Neural cell (in vitro differentiated cells): ENCODE measurements at regions not wholly inside any gene's neighbourhood (a gene's known extent, or its start where the extent isn't known, plus 50 kb on each side); places are given as distances from the start of the nearest gene placed in this dataset.

Experiments used
- CTCF ChIP-seq: fragments of 450-650 bp; IDR thresholded peaks from 2 replicates; pipeline ENCODE4 v1.5.1; 2014; ENCODE audit warnings: antibody characterized with exemption, mild to moderate bottlenecking, moderate library complexity; ENCODE audit not compliant: poor library complexity, severe bottlenecking
- EP300 ChIP-seq: fragments of 450-650 bp; conservative IDR thresholded peaks from 2 replicates; pipeline ENCODE4 v1.6.1; 2014; ENCODE audit warnings: antibody characterized with exemption, mild to moderate bottlenecking, moderate library complexity; ENCODE audit not compliant: poor library complexity, severe bottlenecking
- EZH2 ChIP-seq: fragments of 200-600, 300-800 bp; shearing (Covaris generic), sonication (generic); IDR thresholded peaks from 2 replicates; pipeline ENCODE4 v1.6.1; 2014; ENCODE audit warnings: antibody characterized with exemption, low read length, borderline replicate concordance, mild to moderate bottlenecking; ENCODE audit not compliant: insufficient read depth, poor library complexity, severe bottlenecking
- POLR2AphosphoS5 ChIP-seq: IDR thresholded peaks from 2 replicates; pipeline ENCODE4 v1.6.1; 2012
- RAD21 ChIP-seq: fragments of 450-650 bp; conservative IDR thresholded peaks from 2 replicates; pipeline ENCODE4 v1.6.1; 2014; ENCODE audit warnings: antibody characterized with exemption, mild to moderate bottlenecking, moderate library complexity
- REST ChIP-seq: IDR thresholded peaks from 2 replicates; pipeline ENCODE4 v1.6.1; 2012; ENCODE audit warnings: borderline replicate concordance
- SMC3 ChIP-seq: fragments of 450-650 bp; conservative IDR thresholded peaks from 2 replicates; pipeline ENCODE4 v1.6.1; 2014; ENCODE audit warnings: antibody characterized with exemption, mild to moderate bottlenecking, moderate library complexity; ENCODE audit not compliant: poor library complexity
- TAF1 ChIP-seq: IDR thresholded peaks from 2 replicates; pipeline ENCODE4 v1.6.1; 2012; ENCODE audit warnings: low read depth

GRCh38 chr6:112469306-112469705 lies 122.2 kb downstream of the RFPL4B start:
- TF ChIP-seq CTCF (no peak), POLR2AphosphoS5 (no peak), EP300 (no peak), REST (no peak), EZH2 (no peak), TAF1 (no peak), SMC3 (no peak), RAD21 (no peak)
